ENCODE measurements at regions not wholly inside any gene's neighbourhood (a gene's known extent, or its start where the extent isn't known, plus 50 kb on each side); places are given as distances from the start of the nearest gene placed in this dataset.

DNA sequence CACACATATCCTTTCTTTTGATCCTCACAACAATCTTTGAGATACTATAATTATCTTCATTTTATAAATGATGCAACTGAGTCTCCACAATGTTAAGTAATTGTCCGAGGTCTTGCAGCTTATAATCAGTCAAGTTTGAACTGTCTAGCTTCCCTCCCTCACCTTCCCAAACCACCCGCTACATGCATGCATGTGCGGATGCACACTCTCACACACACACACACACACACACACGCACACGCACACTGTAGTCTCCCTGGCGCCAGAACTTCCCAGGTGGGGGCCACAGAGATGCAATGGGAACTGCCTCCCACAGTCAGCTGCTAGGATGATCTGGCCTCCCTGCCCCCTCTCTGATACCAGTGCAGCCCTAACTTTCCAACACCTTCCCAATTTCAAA is 501.3 kb downstream of the BUD13 start:
- TF ChIP-seq CTCF (IDR thresholded peaks at IDR 0.05) (no peak), EP300 (IDR thresholded peaks at IDR 0.05) (no peak), POLR2A (IDR thresholded peaks at IDR 0.05) (no peak), POLR2AphosphoS5 (IDR thresholded peaks at IDR 0.05) (no peak)
